CD1c-positive myeloid dendritic cell (primary cell): ENCODE measurements at regions not wholly inside any gene's neighbourhood (a gene's known extent, or its start where the extent isn't known, plus 50 kb on each side); places are given as distances from the start of the nearest gene placed in this dataset.

ENCODE experiments used
- DNase-seq: peaks from one replicate; pipeline ENCODE4 v3.0.0-alpha.2; 2016; ENCODE audit errors: extremely low spot score

DNA sequence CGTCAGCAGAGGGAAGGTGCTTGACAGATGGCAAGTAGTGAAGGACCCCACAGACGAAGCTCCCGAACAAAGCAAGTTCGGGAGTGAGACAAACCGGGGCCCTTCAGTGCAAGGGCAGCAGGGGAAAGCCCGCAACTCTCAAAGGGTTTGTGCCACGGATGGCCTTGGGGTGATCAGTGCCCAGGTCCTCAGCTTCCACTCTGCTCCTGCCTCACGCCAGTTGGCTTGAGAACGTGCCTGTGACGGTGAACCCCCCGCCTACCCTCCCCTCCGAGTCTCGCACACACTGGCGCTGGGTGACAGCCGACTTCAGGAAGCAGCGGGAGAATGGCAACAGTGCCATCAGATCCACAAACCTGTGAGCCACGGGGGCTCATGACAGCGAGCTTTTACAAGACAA, 56.8 kb upstream of the SALL3 start:
- no peak for DNase-seq

- no peak for DNase-seq
Measured at GRCh38 chr18:78924301-78924700, 55.3 kb upstream of the SALL3 start.

GRCh38 chr18:78924786-78925540, 54.7 kb upstream of the SALL3 start:
- DNase-seq, result no peak

- no peak for DNase-seq
Measured at GRCh38 chr18:78925557-78926242, 53.9 kb upstream of the SALL3 start.

- DNase-seq, result no peak
Measured at GRCh38 chr18:78926243-78926615, 53.4 kb upstream of the SALL3 start.

DNA sequence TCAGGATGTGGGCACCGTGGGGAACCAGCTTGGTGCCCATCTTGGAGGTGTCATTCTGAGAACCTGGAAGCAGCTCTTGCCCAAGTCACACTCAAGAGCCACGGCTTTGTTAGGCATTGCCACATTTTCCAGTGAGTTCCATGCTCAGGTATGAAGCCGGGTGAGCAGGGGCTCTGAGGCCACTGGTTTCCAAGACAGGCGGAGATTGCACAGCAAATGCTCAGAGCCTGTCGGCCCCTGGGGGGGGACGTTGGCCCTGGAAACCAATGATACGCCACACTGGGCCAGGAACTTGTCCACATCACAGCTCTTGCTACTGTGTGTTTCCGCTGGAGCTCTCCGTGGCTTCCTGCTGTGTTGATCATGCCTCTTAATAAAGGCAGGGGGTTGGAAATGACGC, 52.5 kb upstream of the SALL3 start:
- DNase-seq, result no peak

GRCh38 chr18:78927616-78928015, 52.0 kb upstream of the SALL3 start:
- no peak for DNase-seq

- no peak for DNase-seq
Measured at GRCh38 chr18:78928076-78928475, 51.5 kb upstream of the SALL3 start.

- DNase-seq, result no peak
Measured at GRCh38 chr18:78929516-78929915, 50.1 kb upstream of the SALL3 start.
